Activated CD4-positive, alpha-beta T cell treated with anti-CD3 and anti-CD28 coated beads for 1 hour (primary cell): ENCODE measurements at regions not wholly inside any gene's neighbourhood (a gene's known extent, or its start where the extent isn't known, plus 50 kb on each side); places are given as distances from the start of the nearest gene placed in this dataset.

Source experiments
- DNase-seq: peaks from one replicate; pipeline ENCODE4 v3.0.0-alpha.2; 2020

GRCh38 chr7:32169228-32169627 lies 99.0 kb upstream of the PDE1C start:
- no peak for DNase-seq

GRCh38 chr7:32167815-32168214 lies 97.6 kb upstream of the PDE1C start:
- DNase-seq = no peak

DNA sequence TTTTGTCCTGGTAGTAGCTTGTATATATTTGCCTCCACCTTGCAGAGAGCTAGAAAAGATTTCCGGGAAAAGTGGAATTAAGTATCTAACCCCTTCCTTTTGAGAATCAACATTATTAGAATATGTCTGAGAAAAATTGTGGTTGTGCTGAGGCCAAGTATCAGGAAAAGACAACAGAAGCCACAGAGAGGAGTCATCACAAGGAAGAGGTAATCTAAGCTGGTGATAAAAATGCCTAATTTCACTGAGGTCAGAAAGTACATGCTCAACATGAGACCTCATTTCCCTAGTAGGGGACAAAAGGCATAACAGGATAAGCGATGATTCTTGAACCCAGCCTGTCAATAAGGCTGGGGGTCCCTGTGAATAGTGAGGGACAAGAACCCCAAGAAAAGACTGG lies 97.0 kb upstream of the PDE1C start:
- DNase-seq = no peak

GRCh38 chr7:32164341-32164996 lies 94.3 kb upstream of the PDE1C start:
- DNase-seq = no peak

GRCh38 chr7:32163896-32164295 lies 93.7 kb upstream of the PDE1C start:
- no peak for DNase-seq

DNA sequence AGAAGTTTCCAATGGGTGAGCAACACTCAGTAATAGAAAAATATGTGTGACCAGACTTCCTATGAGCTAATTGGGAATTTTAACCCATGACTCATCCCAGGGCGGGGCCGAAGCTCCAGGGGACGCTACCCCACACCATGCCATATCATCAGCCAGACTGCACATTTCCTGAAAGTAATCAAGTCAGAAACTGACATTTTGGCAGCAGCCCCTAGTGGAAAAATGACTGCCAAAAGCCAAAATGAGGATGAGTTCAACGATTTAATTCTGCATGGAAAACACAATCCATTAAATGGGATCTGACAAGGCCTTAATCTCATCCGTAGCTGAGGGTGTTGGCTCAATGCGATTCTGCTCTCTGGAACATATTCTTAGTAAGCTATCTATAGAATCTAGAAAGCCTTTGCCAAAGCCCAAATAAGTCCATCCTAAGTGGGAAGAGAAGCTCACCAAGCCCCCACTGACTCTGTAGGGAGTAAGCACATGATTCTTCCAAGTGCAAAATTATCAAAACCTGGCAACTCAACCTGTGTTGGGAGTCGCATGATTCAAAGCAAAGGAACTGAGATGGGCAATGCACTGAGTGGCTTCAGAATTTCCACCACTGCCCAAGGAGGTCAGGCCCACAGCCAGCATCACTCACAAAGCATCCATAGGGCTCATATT lies 93.1 kb upstream of the PDE1C start:
- no peak for DNase-seq

DNA sequence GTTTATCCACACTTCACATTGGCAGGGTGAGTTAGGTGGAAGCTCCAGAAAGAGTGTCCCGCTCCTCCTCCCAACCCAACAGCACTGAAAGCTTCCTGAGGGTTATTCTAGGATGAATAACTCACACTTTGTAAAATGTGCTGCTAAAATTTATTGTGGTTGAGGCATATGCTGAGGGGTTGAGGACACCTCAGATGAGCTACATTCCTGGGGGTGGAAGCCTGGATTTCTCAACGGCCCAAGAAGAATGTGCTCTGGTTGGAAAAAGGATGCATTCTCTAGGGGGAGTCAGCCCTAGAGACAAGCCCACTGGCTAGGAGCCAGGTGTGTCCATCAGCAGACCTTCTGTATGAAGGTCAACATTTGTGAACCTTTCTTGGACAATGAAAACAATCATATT lies 91.5 kb upstream of the PDE1C start:
- DNase-seq = no peak

DNA sequence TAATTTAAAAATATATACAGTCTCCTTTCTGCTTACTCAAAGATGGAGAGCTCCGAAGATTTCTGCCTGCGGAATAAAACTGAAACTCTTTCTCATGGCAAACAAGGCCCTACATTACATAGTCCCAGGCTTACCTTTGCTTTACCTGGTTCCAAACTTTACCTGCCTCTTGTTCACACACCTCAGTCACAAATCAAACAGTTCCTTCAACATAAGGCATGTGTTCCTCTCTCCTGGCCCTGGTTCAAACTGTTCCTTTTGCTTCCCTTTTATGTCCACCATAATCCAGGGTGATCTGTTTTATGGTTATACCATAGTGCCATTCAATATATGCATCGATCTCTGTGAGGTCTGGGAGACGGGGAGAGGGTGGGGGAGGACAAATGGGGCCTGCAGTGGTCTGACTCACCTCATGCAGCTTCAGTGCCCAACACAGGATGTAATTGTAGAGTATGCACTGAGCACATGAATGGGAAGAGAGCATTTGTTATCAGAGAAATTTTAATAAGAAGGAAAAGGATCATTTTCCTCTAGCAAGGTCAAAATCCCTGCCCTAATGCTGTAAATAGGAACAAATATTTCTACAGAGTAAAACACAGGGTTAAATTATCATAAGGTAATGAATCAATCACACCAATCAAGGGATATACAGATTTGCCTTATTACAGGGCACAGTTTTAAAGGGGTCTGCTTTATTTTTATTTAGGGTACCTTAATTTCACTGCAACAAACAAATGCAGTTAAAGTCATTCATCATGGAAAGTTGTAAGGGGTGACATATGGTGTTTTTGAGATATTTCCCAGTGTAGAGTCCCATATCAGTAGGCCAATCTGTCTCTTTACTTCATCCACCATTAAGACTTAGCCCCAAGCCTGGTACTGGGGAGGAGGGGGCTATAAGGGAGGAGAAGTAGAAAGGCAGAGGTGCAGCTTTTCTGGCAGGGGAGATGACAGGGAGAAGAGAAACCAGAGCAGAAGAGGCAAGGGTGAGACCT lies 88.8 kb upstream of the PDE1C start:
- DNase-seq = no peak

GRCh38 chr7:32158076-32158475 lies 87.9 kb upstream of the PDE1C start:
- no peak for DNase-seq

GRCh38 chr7:32155712-32156111 lies 85.5 kb upstream of the PDE1C start:
- DNase-seq = no peak

DNA sequence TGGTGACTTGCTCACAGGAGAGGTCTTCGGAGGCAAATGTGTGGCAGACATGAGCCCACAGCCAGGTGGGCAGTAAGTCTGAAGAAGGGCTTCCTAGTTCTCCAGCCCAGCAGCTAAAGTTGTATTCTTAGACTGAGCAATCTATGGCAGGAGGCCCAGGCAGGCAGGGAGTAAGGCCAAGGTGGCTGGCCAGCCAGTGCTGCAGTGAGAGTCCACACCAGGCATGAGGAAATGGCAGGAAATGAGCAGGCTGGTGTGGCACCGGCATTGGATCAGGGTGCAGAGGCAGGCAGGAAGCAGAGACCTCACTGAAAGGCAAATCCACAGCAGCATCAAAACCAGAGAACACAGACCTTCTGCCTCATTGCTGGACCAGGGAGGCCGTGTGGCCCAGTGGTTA lies 84.6 kb upstream of the PDE1C start:
- no peak for DNase-seq

- DNase-seq = no peak
Observed at GRCh38 chr7:32153006-32153405, 82.8 kb upstream of the PDE1C start.

DNA sequence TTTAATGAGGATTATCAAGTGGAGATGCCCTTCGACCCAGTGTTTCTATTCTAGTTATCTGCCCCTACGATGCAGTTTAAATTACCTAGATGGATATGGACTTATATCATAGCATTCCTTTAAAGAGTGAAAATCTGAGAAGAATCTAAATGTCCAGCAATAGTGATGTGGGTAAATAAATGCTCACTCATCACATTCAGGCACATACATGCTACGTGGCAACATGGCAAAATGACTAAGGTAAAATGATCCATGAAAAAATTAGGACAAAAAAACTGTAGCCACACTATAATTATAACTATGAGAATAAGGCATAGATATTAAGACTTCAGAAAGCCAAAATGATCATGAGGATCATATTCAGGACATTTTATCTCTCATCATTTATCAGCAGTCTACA lies 82.4 kb upstream of the PDE1C start:
- no peak for DNase-seq

- no peak for DNase-seq
Observed at GRCh38 chr7:32150589-32150988, 80.4 kb upstream of the PDE1C start.

DNA sequence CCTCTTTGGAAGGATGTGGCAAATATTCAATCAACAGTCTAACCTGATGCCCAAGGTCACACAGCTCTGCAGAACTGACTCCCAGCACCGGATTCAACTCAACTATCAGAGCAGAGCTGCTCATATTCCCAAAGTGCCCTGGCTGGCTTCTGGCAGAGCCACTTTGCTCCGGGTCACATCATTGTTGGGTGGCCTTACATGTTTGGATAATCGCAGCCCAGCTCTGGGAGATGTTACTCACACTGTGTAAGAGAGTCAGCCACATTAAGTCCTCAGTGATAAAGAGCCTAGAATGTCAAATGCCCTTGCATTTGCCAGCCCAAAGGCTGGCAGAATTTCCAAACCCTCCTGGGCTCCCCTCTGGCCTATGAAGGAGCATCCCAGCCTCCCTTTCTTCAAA lies 79.8 kb upstream of the PDE1C start:
- DNase-seq = no peak

DNA sequence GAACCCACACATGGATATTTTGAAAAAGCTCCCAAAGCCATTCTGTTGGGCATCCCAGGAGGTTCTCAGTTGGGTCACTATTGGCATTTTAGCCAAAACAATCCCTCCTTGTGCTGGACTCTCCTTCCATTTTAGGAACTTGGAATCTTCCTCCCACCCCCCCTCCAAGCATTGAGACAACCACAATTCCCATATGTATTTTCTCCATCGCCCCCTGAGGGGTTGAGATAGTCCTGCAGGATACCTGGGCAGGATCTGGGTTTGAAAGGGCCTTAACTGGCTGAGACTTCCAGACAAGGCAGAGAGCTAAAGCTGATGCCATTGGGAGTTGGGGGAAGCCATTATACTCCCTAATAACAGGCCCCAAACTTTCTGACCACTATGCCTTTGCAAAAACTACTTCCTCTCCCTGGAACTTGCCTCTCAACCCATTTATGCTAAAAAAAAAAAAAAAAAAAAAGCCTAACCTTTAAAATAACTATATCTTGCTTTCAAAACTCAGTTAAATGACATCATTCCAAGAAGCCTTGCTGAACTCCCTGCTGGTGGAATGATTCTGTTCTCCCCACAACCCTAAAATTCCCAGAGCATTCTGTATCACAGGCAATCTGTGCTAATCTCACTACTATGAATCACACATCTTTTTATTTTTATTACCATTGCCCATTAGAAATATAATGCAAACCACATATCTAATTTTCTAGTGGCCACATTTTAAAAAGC lies 77.5 kb upstream of the PDE1C start:
- DNase-seq = no peak

DNA sequence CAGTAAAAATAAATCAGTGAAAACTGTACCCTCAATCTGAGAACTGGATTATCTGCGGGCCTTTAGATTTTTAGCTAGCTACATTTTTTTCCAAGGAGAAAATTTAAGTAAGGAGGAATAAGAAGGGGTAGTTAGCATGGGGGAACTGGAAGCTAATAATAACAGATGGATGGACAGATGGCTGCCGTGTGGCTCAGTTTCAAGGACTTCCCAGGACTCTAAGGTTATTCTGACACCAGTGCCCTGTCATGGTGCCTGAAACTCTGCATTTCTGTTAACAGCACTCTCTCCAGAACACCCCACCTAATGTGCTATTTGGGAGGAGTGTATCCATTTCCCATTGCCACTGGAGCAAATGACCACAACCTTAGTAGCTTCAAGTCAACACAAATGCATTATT lies 75.7 kb upstream of the PDE1C start:
- no peak for DNase-seq

DNA sequence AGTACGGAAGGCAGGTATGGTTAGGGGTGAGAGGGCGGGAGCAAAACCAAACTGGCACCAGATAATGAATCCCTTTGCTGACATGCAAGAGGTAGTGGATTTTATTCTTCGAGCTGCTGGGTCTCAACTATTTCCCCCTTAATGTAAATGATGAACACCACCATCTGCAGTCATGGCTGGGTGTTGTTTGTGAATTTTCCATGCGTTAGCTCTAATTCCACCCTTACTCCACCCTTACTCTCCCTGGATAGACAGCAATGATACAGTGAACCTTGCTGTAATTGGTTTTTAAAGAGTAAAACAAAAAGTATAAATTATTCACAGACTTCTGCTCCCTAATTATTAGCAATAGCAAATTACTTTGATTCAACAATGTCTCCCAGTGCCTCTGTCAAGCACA lies 74.5 kb upstream of the PDE1C start:
- DNase-seq = no peak

DNA sequence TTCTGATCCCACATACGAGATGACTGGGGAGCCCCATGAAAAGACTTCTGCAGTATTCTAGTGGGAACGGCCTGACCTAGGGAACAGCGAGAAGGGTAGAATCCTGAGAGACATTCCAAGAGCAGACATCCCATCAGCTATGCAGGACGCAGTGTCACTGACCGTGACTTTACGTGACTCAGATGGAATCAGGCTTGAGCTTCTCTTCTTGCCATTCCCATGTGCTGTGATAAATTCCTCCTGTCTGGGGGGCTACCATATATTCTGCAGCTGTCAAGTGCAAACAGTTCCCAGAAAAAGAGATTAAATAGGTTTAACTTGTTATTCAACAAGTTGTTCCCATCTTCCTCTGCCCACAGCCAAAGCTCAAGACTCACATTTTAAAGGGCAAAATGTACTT lies 73.1 kb upstream of the PDE1C start:
- DNase-seq = no peak

- no peak for DNase-seq
Observed at GRCh38 chr7:32142649-32143048, 72.4 kb upstream of the PDE1C start.

DNA sequence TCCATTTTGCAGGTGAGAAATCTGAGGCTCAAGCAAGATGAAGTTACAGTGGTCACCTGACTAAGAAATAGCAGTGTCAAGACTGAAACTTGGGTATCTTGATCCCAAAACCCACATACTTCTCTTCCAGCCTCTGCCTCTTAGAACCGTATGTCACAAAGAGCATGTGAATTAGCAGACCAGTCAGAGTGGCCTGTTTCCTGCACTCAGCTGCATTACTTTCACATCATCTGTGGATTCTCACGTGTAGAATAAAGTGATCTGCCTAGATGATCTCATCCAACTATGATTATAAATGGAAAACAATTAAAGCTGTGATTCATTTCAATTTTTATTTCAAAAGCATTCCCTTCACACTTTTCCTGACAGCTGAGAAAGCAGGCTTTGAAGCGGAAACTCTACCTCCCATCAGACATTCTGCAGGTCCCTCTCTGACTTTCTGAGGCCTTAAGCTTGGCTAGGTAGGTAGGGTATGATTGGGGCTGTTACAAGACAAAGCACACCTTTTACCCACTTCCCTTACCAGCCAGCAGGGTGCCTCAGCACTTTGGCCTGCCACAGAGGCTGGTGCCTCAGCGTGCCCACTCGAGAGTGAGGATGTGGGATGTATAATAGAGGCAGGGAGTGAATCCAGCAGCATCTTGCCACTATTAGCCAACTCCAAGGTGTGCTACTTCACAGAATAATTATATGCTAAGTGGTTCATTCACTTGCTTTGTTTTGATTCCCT lies 70.2 kb upstream of the PDE1C start:
- DNase-seq = no peak

DNA sequence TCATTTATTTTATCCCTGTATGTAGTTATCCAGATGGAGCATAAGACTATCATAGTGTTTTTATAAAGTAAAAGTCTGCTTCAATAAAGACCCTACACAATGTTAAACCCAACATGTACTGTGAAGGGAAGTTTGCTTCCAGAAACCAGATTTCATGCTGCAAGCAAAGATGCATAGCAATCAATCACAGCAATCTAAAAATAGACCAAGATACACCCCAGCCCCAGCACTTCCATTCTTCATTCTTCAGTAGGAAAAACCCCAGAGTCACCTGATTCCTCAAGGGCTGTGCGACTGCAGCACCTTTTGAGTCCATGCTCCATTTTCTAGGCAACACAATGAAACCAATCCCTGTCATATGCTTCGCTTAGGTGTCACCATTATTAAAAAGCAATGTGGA lies 66.9 kb upstream of the PDE1C start:
- DNase-seq = no peak
